Left forelimb (tissue), 1 donor: ENCODE measurements at regions not wholly inside any gene's neighbourhood (a gene's known extent, or its start where the extent isn't known, plus 50 kb on each side); places are given as distances from the start of the nearest gene placed in this dataset.
"Not testable (repeated sequence)": the region's sequence is repeated elsewhere in the genome, so short reads cannot be mapped to it uniquely, and the experiment has no call there.

ENCODE experiments used
- DNase-seq: peaks from one replicate; pipeline ENCODE4 v3.0.0-alpha.2; 2018; ENCODE audit warnings: low spot score

- no peak for DNase-seq
These were observed 787.7 kb downstream of the CCDC85A start for GRCh38 chr2:56971383-56971974.

GRCh38 chr2:56981554-56981953, 797.8 kb downstream of the CCDC85A start:
- DNase-seq = no peak

GRCh38 chr2:56985609-56986008, 801.8 kb downstream of the CCDC85A start:
- no peak for DNase-seq

- DNase-seq = no peak
These were observed 838.7 kb downstream of the CCDC85A start for GRCh38 chr2:57022496-57022895.

GRCh38 chr2:57044931-57045635, 861.3 kb downstream of the CCDC85A start:
- DNase-seq = no peak

GRCh38 chr2:57049273-57049672, 865.5 kb downstream of the CCDC85A start:
- DNase-seq = no peak

- no peak for DNase-seq
These were observed 866.2 kb downstream of the CCDC85A start for GRCh38 chr2:57050007-57050406.

GRCh38 chr2:57066301-57066700, 882.5 kb downstream of the CCDC85A start:
- not testable (repeated sequence) for DNase-seq

GRCh38 chr2:57075226-57075625, 891.4 kb downstream of the CCDC85A start:
- no peak for DNase-seq

GRCh38 chr2:57080035-57080434, 896.2 kb downstream of the CCDC85A start:
- DNase-seq = no peak

- no peak for DNase-seq
These were observed 901.0 kb downstream of the CCDC85A start for GRCh38 chr2:57084697-57085281.

GRCh38 chr2:57093020-57093419, 909.2 kb downstream of the CCDC85A start:
- DNase-seq = no peak

GRCh38 chr2:57097855-57098254, 914.1 kb downstream of the CCDC85A start:
- no peak for DNase-seq

GRCh38 chr2:57100436-57100835, 916.6 kb downstream of the CCDC85A start:
- no peak for DNase-seq

- DNase-seq = no peak
These were observed 921.9 kb downstream of the CCDC85A start for GRCh38 chr2:57105694-57106093.

GRCh38 chr2:57107353-57107752, 923.6 kb downstream of the CCDC85A start:
- DNase-seq = no peak

GRCh38 chr2:57111531-57111930, 927.7 kb downstream of the CCDC85A start:
- DNase-seq = no peak

GRCh38 chr2:57119141-57119540, 927.5 kb upstream of the VRK2 start:
- no peak for DNase-seq

- no peak for DNase-seq
These were observed 920.2 kb upstream of the VRK2 start for GRCh38 chr2:57126410-57126809.

GRCh38 chr2:57139179-57139578, 907.4 kb upstream of the VRK2 start:
- DNase-seq = no peak

GRCh38 chr2:57141269-57141668, 905.3 kb upstream of the VRK2 start:
- DNase-seq = no peak

- no peak for DNase-seq
These were observed 899.7 kb upstream of the VRK2 start for GRCh38 chr2:57146951-57147350.

GRCh38 chr2:57156231-57156924, 890.2 kb upstream of the VRK2 start:
- no peak for DNase-seq
